ENCODE measurements at regions not wholly inside any gene's neighbourhood (a gene's known extent, or its start where the extent isn't known, plus 50 kb on each side); places are given as distances from the start of the nearest gene placed in this dataset.
"Not testable (repeated sequence)": the region's sequence is repeated elsewhere in the genome, so short reads cannot be mapped to it uniquely, and the experiment has no call there.

GRCh38 chr15:23797747-23798446 lies 110.8 kb upstream of the NDN start:
- Histone ChIP-seq H3K4me3 (ENCODE audit: low read length) (no peak overlapping the region), H3K9me3 (ENCODE audit: control insufficient read depth, insufficient read depth, low read length) (peaks cover 10% of the 10 kb centered on the region), H3K4me1 (ENCODE audit: control insufficient read depth, insufficient read depth, low read length) (no peaks in the 10 kb centered on the region), H3K27me3 (ENCODE audit: control insufficient read depth, insufficient read depth, low read length) (no peaks in the 10 kb centered on the region), H3K36me3 (ENCODE audit: control insufficient read depth, insufficient read depth, low read length) (no peaks in the 10 kb centered on the region), H3K27ac (ENCODE audit: low read length) (no peak overlapping the region)
- Mint-ChIP-seq H3K9me3 (peaks cover 16 to 22% of the 10 kb centered on the region in 2 donors), H3K4me3 (no peak overlapping the region), H3K27me3 (ENCODE audit: low read depth in 2 of 2) (no peaks in the 10 kb centered on the region), H3K4me1 (no peaks in the 10 kb centered on the region), H3K27ac (no peak overlapping the region), H3K36me3 (no peaks in the 10 kb centered on the region)
- TF ChIP-seq, protein P1, sequence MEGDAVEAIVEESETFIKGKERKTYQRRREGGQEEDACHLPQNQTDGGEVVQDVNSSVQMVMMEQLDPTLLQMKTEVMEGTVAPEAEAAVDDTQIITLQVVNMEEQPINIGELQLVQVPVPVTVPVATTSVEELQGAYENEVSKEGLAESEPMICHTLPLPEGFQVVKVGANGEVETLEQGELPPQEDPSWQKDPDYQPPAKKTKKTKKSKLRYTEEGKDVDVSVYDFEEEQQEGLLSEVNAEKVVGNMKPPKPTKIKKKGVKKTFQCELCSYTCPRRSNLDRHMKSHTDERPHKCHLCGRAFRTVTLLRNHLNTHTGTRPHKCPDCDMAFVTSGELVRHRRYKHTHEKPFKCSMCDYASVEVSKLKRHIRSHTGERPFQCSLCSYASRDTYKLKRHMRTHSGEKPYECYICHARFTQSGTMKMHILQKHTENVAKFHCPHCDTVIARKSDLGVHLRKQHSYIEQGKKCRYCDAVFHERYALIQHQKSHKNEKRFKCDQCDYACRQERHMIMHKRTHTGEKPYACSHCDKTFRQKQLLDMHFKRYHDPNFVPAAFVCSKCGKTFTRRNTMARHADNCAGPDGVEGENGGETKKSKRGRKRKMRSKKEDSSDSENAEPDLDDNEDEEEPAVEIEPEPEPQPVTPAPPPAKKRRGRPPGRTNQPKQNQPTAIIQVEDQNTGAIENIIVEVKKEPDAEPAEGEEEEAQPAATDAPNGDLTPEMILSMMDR (IDR thresholded peaks at IDR 0.05) = no peak
- intact Hi-C loops (cut with micrococcal nuclease) = no loop called here
- ATAC-seq = no peak
- WGBS (ENCODE audit: insufficient coverage) = 72% methylated on average over 22 of the region's 22 CpGs
- no peak for DNase-seq

- Histone ChIP-seq H3K4me3 (ENCODE audit: low read length) (no peak overlapping the region), H3K36me3 (ENCODE audit: control insufficient read depth, insufficient read depth, low read length) (no peaks in the 10 kb centered on the region), H3K4me1 (ENCODE audit: control insufficient read depth, insufficient read depth, low read length) (no peaks in the 10 kb centered on the region), H3K27me3 (ENCODE audit: control insufficient read depth, insufficient read depth, low read length) (no peaks in the 10 kb centered on the region), H3K27ac (ENCODE audit: low read length) (no peak overlapping the region), H3K9me3 (ENCODE audit: control insufficient read depth, insufficient read depth, low read length) (peaks cover 6% of the 10 kb centered on the region)
- Mint-ChIP-seq H3K36me3 (no peaks in the 10 kb centered on the region), H3K9me3 (peaks cover 13 to 16% of the 10 kb centered on the region in 2 donors), H3K4me3 (no peak overlapping the region), H3K27me3 (ENCODE audit: low read depth in 2 of 2) (no peaks in the 10 kb centered on the region), H3K4me1 (no peaks in the 10 kb centered on the region), H3K27ac (no peak overlapping the region)
- 86% methylated on average over 2 of the region's 2 CpGs for WGBS (ENCODE audit: insufficient coverage)
- no peak for DNase-seq
- intact Hi-C loops (cut with micrococcal nuclease) = no loop called here
- no peak for ATAC-seq
- TF ChIP-seq, protein P1 (IDR thresholded peaks at IDR 0.05) = no peak
Measured at GRCh38 chr15:23801881-23802280, 114.8 kb upstream of the NDN start.

- H3K27ac Mint-ChIP-seq; intact Hi-C loops (cut with micrococcal nuclease); H3K4me1 Mint-ChIP-seq; H3K27me3 ChIP-seq (ENCODE audit: control insufficient read depth, insufficient read depth, low read length); H3K9me3 ChIP-seq (ENCODE audit: control insufficient read depth, insufficient read depth, low read length); H3K4me1 ChIP-seq (ENCODE audit: control insufficient read depth, insufficient read depth, low read length); DNase-seq; H3K4me3 Mint-ChIP-seq; H3K4me3 ChIP-seq (ENCODE audit: low read length); H3K27me3 Mint-ChIP-seq (ENCODE audit: low read depth in 2 of 2); H3K36me3 Mint-ChIP-seq; H3K36me3 ChIP-seq (ENCODE audit: control insufficient read depth, insufficient read depth, low read length); ATAC-seq; H3K27ac ChIP-seq (ENCODE audit: low read length): not testable (repeated sequence)
- peaks cover 10 to 13% of the 10 kb centered on the region in 2 donors for H3K9me3 Mint-ChIP-seq
- 87% methylated on average over 36 of the region's 37 CpGs for WGBS (ENCODE audit: insufficient coverage)
Measured at GRCh38 chr15:23802896-23803435, 115.9 kb upstream of the NDN start.

DNA sequence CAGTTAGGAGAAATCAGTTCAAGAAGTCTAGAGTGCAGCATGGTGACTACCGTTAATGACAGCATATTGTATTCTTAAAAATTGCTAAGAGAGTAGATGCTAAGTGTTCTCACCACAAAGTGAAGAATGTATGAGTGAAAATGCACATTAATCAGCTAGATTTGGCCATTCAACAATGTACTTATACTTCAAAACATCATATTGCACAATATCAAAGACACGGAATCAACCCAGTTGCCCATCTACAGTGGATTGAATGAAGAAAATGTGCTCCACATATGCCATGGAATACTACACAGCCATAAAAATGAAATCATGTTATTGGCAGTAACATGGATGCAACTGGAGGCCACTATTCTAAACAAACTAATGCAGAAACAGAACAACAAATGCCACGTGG lies 119.9 kb upstream of the NDN start:
- Histone ChIP-seq H3K27ac (ENCODE audit: low read length) (no peak overlapping the region), H3K4me1 (ENCODE audit: control insufficient read depth, insufficient read depth, low read length) (no peaks in the 10 kb centered on the region), H3K4me3 (ENCODE audit: low read length) (no peak overlapping the region), H3K27me3 (ENCODE audit: control insufficient read depth, insufficient read depth, low read length) (no peaks in the 10 kb centered on the region), H3K9me3 (ENCODE audit: control insufficient read depth, insufficient read depth, low read length) (no peaks in the 10 kb centered on the region), H3K36me3 (ENCODE audit: control insufficient read depth, insufficient read depth, low read length) (no peaks in the 10 kb centered on the region)
- no peak for ATAC-seq
- intact Hi-C loops (cut with micrococcal nuclease) = no loop called here
- no peak for DNase-seq
- WGBS (ENCODE audit: insufficient coverage) = 60% methylated on average over 3 of the region's 3 CpGs
- TF ChIP-seq, protein P1 (IDR thresholded peaks at IDR 0.05) = no peak
- no peak overlapping the region for H3K27ac Mint-ChIP-seq
- no peaks in the 10 kb centered on the region for H3K36me3 Mint-ChIP-seq
- peaks cover 5 to 10% of the 10 kb centered on the region in 2 donors for H3K9me3 Mint-ChIP-seq
- H3K4me3 Mint-ChIP-seq = no peak overlapping the region
- H3K4me1 Mint-ChIP-seq = no peaks in the 10 kb centered on the region
- H3K27me3 Mint-ChIP-seq (ENCODE audit: low read depth in 2 of 2) = no peaks in the 10 kb centered on the region
